B cell (primary cell): ENCODE measurements at regions not wholly inside any gene's neighbourhood (a gene's known extent, or its start where the extent isn't known, plus 50 kb on each side); places are given as distances from the start of the nearest gene placed in this dataset.

Source experiments
- CTCF ChIP-seq: fragments of 200-600 bp; IDR thresholded peaks from one replicate; pipeline ENCODE4 v1.8.0; 2022; ENCODE audit warnings: antibody characterized with exemption, mild to moderate bottlenecking
- EZH2 ChIP-seq: IDR thresholded peaks from 2 replicates; pipeline ENCODE4 v1.6.1; 2012; ENCODE audit warnings: borderline replicate concordance, low read depth, mild to moderate bottlenecking, moderate library complexity, low read length; ENCODE audit not compliant: insufficient read depth, poor library complexity, severe bottlenecking

- TF ChIP-seq CTCF, result no peak
- no peak for TF ChIP-seq EZH2
Measured at GRCh38 chrX:104427693-104428092, 138.3 kb upstream of the IL1RAPL2 start.
